Gastroesophageal sphincter (tissue), 4 donors: ENCODE measurements at regions not wholly inside any gene's neighbourhood (a gene's known extent, or its start where the extent isn't known, plus 50 kb on each side); places are given as distances from the start of the nearest gene placed in this dataset.

Experiments
- ATAC-seq: fragments of 150-250 bp; one replicate; pipeline ENCODE4 v1.9.1; 2016; ENCODE audit warnings: mild to moderate bottlenecking, moderate library complexity
- H3K27ac ChIP-seq, 4 donors: fragments of 200-600 bp; sonication (generic) in 3 of 4; 1 replicate in 3 of 4; 2 replicates in 1 of 4; pipeline ENCODE4 v1.5.1; 2016 to 2019
- H3K27me3 ChIP-seq: fragments of 200-600 bp; sonication (generic); one replicate; pipeline ENCODE4 v1.5.1; 2019
- H3K36me3 ChIP-seq, 2 donors: fragments of 200-600 bp; sonication (generic); one replicate each; pipeline ENCODE4 v1.5.1; 2019; ENCODE audit warnings: control low read depth in 1 of 2
- H3K4me1 ChIP-seq, 3 donors: fragments of 200-600 bp; sonication (generic); 1 replicate in 2 of 3; 2 replicates in 1 of 3; pipeline ENCODE4 v1.5.1; 2016 to 2019; ENCODE audit warnings: control low read depth in 2 of 3
- H3K4me3 ChIP-seq, 2 donors: fragments of 200-600 bp; sonication (generic); one replicate each; pipeline ENCODE4 v1.5.1; 2019; ENCODE audit warnings: mild to moderate bottlenecking in 1 of 2, moderate library complexity in 1 of 2
- H3K9me3 ChIP-seq, 3 donors: fragments of 200-600 bp; sonication (generic); one replicate each; pipeline ENCODE4 v1.5.1; 2017 to 2019; ENCODE audit warnings: control low read depth in 2 of 3
- EP300 ChIP-seq: sonication (generic); formaldehyde crosslinking; IDR thresholded peaks from one replicate; pipeline ENCODE4 v1.6.1; 2017; ENCODE audit warnings: antibody characterized with exemption, mild to moderate bottlenecking
- POLR2A ChIP-seq, 2 donors: fragments of 450-650 bp; IDR thresholded peaks; one replicate each; pipeline ENCODE4 v1.6.1; 2017; ENCODE audit warnings: antibody characterized with exemption in 2 of 2, mild to moderate bottlenecking in 2 of 2, moderate library complexity in 1 of 2
- POLR2AphosphoS5 ChIP-seq: sonication (generic); formaldehyde crosslinking; IDR thresholded peaks from one replicate; pipeline ENCODE4 v1.6.1; 2017; ENCODE audit warnings: antibody characterized with exemption
- WGBS, 2 donors: methylation state at CpG; one replicate each; pipeline ENCODE4 v1.1.5; 2018; ENCODE audit warnings: low coverage in 1 of 2; 5-methylcytosine and 5-hydroxymethylcytosine counted together
- TF ChIP-seq, protein P1 (sequence below), 4 experiments: fragments of 200-600 bp in 2 of 4; fragments of 450-650 bp in 2 of 4; sonication (generic) in 1 of 4; IDR thresholded peaks; one replicate each; pipeline ENCODE4 v1.5.1; 2017 to 2019; ENCODE audit warnings: antibody characterized with exemption in 4 of 4, mild to moderate bottlenecking in 2 of 4, moderate library complexity in 2 of 4

DNA sequence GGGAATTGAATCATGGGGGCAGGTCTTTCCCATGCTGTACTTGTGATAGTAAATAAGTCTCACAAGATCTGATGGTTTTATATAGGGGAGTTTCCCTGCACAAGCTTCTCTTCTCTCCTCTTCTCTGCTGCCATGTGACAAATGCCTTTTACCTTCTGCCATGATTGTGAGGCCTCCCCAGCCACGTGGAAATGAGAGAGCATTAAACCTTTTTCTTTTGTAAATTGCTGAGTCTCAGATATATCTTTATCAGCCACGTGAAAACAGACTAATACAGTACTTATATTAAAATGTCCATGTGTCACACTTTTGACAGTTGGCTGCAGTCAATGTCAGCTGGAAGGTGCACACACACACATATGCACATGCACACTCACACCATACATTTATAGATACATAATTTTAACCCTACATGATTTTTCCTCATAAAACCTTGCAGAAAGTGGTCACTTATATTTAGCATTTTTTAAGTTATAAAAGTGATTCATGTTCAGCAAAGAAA lies 128.9 kb downstream of the OTOR start:
- H3K4me3 ChIP-seq: no peak overlapping the region
- H3K4me1 ChIP-seq: no peaks in the 10 kb centered on the region
- H3K27ac ChIP-seq: no peak overlapping the region
- H3K27me3 ChIP-seq: no peaks in the 10 kb centered on the region
- no peaks in the 10 kb centered on the region for H3K36me3 ChIP-seq
- TF ChIP-seq POLR2AphosphoS5 (no peak), POLR2A (IDR thresholded peaks at IDR 0.05) (no peak), EP300 (no peak)
- TF ChIP-seq, protein P1, sequence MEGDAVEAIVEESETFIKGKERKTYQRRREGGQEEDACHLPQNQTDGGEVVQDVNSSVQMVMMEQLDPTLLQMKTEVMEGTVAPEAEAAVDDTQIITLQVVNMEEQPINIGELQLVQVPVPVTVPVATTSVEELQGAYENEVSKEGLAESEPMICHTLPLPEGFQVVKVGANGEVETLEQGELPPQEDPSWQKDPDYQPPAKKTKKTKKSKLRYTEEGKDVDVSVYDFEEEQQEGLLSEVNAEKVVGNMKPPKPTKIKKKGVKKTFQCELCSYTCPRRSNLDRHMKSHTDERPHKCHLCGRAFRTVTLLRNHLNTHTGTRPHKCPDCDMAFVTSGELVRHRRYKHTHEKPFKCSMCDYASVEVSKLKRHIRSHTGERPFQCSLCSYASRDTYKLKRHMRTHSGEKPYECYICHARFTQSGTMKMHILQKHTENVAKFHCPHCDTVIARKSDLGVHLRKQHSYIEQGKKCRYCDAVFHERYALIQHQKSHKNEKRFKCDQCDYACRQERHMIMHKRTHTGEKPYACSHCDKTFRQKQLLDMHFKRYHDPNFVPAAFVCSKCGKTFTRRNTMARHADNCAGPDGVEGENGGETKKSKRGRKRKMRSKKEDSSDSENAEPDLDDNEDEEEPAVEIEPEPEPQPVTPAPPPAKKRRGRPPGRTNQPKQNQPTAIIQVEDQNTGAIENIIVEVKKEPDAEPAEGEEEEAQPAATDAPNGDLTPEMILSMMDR (IDR thresholded peaks at IDR 0.05): no peak
- no peaks in the 10 kb centered on the region for H3K9me3 ChIP-seq
- WGBS, 2 donors: 14 to 21% methylated on average over 2 of the region's 2 CpGs
- no peak for ATAC-seq

DNA sequence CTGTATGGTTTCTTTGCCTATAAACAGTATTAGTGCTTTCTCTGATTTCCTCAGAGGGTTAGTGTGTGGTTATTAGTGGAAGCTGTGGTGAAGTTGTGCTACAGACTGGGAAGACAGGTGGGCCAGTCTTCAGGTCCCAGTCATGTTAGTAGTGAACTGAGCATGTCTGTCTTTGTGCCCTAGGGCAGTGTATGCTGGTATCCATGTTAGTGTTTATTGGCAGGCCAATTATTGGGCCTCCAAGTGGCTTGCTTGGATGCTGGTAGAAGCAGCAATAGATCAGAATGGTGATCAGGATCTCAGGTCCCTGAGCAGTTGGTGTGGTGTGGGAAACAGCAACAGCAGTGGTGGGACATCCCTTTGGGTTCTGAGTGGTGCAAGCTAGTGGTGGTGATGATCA lies 137.6 kb downstream of the OTOR start:
- H3K27me3 ChIP-seq: no peaks in the 10 kb centered on the region
- no peak overlapping the region for H3K27ac ChIP-seq
- H3K4me1 ChIP-seq: no peaks in the 10 kb centered on the region
- TF ChIP-seq POLR2AphosphoS5 (no peak), POLR2A (IDR thresholded peaks at IDR 0.05) (no peak), EP300 (no peak)
- TF ChIP-seq, protein P1 (IDR thresholded peaks at IDR 0.05): no peak
- H3K4me3 ChIP-seq: no peak overlapping the region
- no peaks in the 10 kb centered on the region for H3K36me3 ChIP-seq
- ATAC-seq: no peak
- H3K9me3 ChIP-seq: peaks cover 0 to 5% (median 0%) of the 10 kb centered on the region in 3 donors

DNA sequence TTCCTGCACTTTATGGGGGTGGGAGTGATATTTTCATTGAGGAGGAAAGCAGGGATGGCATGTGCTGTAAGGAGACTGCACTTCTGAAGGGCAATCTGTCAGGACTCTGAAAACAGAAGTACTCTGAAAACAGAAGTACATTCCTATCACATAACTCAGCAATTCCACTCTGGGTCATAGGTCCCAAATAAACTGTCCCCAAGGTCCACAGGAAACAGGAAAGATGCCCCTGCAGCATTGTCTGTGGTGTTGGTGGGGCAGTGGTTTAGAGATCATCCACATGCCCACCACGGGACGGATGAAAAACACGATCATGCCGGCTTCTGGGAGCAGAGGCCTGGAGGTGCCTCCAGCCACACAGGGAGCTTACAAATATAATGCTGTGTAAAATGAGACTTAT lies 150.3 kb downstream of the OTOR start:
- H3K4me1 ChIP-seq: no peaks in the 10 kb centered on the region
- H3K27me3 ChIP-seq: no peaks in the 10 kb centered on the region
- H3K9me3 ChIP-seq: no peaks in the 10 kb centered on the region
- WGBS, 2 donors: 71 to 100% methylated on average over 2 to 4 of the region's 4 CpGs
- ATAC-seq: no peak
- H3K36me3 ChIP-seq: no peaks in the 10 kb centered on the region
- H3K27ac ChIP-seq: no peak overlapping the region
- H3K4me3 ChIP-seq: no peak overlapping the region
- TF ChIP-seq POLR2AphosphoS5 (no peak), EP300 (no peak), POLR2A (IDR thresholded peaks at IDR 0.05) (no peak)
- TF ChIP-seq, protein P1 (IDR thresholded peaks at IDR 0.05): no peak

DNA sequence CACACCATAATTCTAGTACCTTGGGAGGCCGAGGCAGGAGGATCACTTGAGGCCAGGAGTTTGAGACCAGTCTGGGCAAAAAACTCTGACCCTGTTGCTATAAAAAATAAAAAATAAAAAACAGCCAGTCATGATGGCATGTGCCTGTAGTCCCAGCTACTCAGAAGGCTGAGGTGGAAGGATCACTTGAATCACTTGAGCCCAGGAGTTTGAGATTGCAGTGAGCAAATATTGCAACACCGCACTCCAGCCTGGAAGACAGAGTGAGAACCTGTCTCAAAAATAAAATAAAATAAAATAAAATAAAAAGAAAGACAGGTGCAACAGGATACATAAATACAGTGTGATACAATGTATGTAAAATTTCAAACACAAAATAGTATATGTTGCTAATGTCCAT lies 154.5 kb downstream of the OTOR start:
- Histone ChIP-seq H3K4me1 (no peaks in the 10 kb centered on the region), H3K9me3 (peaks cover 0 to 5% (median 0%) of the 10 kb centered on the region in 3 donors), H3K36me3 (no peaks in the 10 kb centered on the region), H3K27ac (no peak overlapping the region), H3K27me3 (no peaks in the 10 kb centered on the region), H3K4me3 (no peak overlapping the region)
- 86 to 87% methylated on average over 2 of the region's 2 CpGs for WGBS, 2 donors
- TF ChIP-seq, protein P1 (IDR thresholded peaks at IDR 0.05): no peak
- TF ChIP-seq POLR2A (IDR thresholded peaks at IDR 0.05) (no peak), POLR2AphosphoS5 (no peak), EP300 (no peak)
- ATAC-seq: no peak

DNA sequence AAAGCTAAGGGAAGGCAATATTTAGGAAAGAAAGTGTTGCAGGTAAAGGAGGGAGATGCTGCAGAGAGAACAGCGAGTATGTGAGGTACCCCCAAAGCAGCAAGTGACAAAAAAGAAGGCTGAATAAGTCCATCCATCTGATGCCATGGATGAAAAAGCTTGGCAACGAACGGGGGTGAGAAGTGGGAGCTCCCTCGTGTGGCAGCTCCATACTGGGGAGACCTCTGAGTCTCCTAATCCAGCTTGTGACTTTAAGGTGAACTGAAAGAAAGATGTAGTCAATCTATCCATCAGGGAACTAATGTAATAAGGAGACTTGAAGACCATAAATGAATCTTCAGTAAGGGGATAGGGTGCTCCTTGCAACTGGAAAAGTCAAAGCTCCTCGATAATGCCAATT lies 156.6 kb downstream of the OTOR start:
- no peak for ATAC-seq
- Histone ChIP-seq H3K36me3 (no peaks in the 10 kb centered on the region), H3K27me3 (no peaks in the 10 kb centered on the region), H3K9me3 (peaks cover 0 to 5% (median 0%) of the 10 kb centered on the region in 3 donors), H3K27ac (no peak overlapping the region), H3K4me3 (no peak overlapping the region), H3K4me1 (no peaks in the 10 kb centered on the region)
- TF ChIP-seq, protein P1 (IDR thresholded peaks at IDR 0.05): no peak
- TF ChIP-seq POLR2AphosphoS5 (no peak), EP300 (no peak), POLR2A (IDR thresholded peaks at IDR 0.05) (no peak)
- WGBS, 2 donors: 37 to 60% methylated on average over 5 of the region's 5 CpGs
